ENCODE measurements at regions not wholly inside any gene's neighbourhood (a gene's known extent, or its start where the extent isn't known, plus 50 kb on each side); places are given as distances from the start of the nearest gene placed in this dataset.
"Not testable (repeated sequence)": the region's sequence is repeated elsewhere in the genome, so short reads cannot be mapped to it uniquely, and the experiment has no call there.

DNA sequence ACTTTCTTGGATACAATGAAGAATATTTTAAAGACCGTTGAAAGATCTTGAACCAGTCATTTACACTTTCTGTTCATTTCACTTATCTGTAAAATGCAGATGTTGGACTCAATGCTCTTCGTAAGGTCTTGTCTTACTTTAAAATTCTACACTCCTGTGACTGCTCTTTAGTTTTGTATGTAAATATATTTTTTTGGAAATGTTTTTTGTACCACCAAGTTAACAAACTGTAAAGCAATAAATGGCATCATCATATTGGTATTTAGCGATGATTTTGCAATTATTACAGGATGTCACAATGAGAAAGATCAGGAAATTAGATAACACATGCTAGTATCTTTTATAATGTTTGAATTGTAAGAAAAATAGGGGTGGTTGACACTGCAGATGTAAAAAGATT is 80.8 kb upstream of the GNAQ start:
- Histone ChIP-seq H3K9me2 (ENCODE audit: insufficient read depth) (no peaks in the 10 kb centered on the region), H3K4me1 (ENCODE audit: insufficient read depth) (no peaks in the 10 kb centered on the region), H3K79me2 (ENCODE audit: insufficient read depth) (no peaks in the 10 kb centered on the region), H3K36me3 (ENCODE audit: low read depth) (no peaks in the 10 kb centered on the region), H3K27me3 (replicated peaks; ENCODE audit: insufficient read depth) (no peaks in the 10 kb centered on the region), H3K27ac (no peak overlapping the region), H3K4me2 (ENCODE audit: unreplicated experiment) (no peak overlapping the region), H3K9ac (no peak overlapping the region), H4K20me1 (ENCODE audit: insufficient read depth) (no peaks in the 10 kb centered on the region), H3K4me3 (no peak overlapping the region), H3F3A (ENCODE audit: insufficient read depth) (no peaks in the 10 kb centered on the region), H2AFZ (no peak overlapping the region), H3K9me3 (ENCODE audit: low read depth) (no peaks in the 10 kb centered on the region)
- in situ Hi-C loops (cut with MboI) = no loop called here
- TF ChIP-seq EZH2 (IDR thresholded peaks at IDR 0.05; ENCODE audit: insufficient read depth, poor library complexity, severe bottlenecking) = no peak
- no peak for TF ChIP-seq EZH2phosphoT487 (IDR thresholded peaks at IDR 0.05; ENCODE audit: insufficient read depth, low read depth)
- no peak for DNase-seq
- 58 to 62% methylated on average over 3 of the region's 3 CpGs for WGBS, 2 experiments (ENCODE audit: low coverage in 1 of 2, low lambda C conversion rate in 2 of 2, missing lambda C conversion rate in 2 of 2)

DNA sequence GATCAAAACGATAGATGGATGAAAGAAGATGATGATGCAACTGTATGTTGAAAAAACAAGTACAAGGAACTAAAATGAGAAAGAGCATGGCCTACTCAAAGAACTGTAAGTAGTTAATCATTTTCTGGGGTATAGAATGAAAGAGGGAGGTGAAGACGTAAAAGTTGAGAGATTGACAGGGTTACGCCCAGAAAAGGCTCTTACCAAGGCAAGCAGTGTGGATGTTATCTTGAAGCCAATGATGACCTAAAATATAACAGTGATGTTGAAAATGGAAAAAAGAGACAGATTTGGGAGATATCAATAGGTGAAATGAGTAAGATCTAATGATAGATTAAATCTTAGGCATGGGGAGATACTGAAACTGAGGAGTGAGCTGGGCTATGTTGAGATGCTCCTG is 80.4 kb upstream of the GNAQ start:
- 54 to 64% methylated on average over 3 of the region's 3 CpGs for WGBS, 2 experiments (ENCODE audit: low coverage in 1 of 2, low lambda C conversion rate in 2 of 2, missing lambda C conversion rate in 2 of 2)
- H3K4me3 ChIP-seq = no peak overlapping the region
- no peaks in the 10 kb centered on the region for H3K79me2 ChIP-seq (ENCODE audit: insufficient read depth)
- no peaks in the 10 kb centered on the region for H3K36me3 ChIP-seq (ENCODE audit: low read depth)
- no peak for DNase-seq
- H3K27me3 ChIP-seq (replicated peaks; ENCODE audit: insufficient read depth) = no peaks in the 10 kb centered on the region
- no peaks in the 10 kb centered on the region for H3F3A ChIP-seq (ENCODE audit: insufficient read depth)
- H2AFZ ChIP-seq = no peak overlapping the region
- no peaks in the 10 kb centered on the region for H3K9me2 ChIP-seq (ENCODE audit: insufficient read depth)
- no peaks in the 10 kb centered on the region for H4K20me1 ChIP-seq (ENCODE audit: insufficient read depth)
- no peaks in the 10 kb centered on the region for H3K9me3 ChIP-seq (ENCODE audit: low read depth)
- in situ Hi-C loops (cut with MboI) = no loop called here
- H3K4me1 ChIP-seq (ENCODE audit: insufficient read depth) = no peaks in the 10 kb centered on the region
- no peak overlapping the region for H3K27ac ChIP-seq
- H3K9ac ChIP-seq = no peak overlapping the region
- TF ChIP-seq EZH2phosphoT487 (IDR thresholded peaks at IDR 0.05; ENCODE audit: insufficient read depth, low read depth) (no peak), EZH2 (IDR thresholded peaks at IDR 0.05; ENCODE audit: insufficient read depth, poor library complexity, severe bottlenecking) (no peak)
- no peak overlapping the region for H3K4me2 ChIP-seq (ENCODE audit: unreplicated experiment)

DNA sequence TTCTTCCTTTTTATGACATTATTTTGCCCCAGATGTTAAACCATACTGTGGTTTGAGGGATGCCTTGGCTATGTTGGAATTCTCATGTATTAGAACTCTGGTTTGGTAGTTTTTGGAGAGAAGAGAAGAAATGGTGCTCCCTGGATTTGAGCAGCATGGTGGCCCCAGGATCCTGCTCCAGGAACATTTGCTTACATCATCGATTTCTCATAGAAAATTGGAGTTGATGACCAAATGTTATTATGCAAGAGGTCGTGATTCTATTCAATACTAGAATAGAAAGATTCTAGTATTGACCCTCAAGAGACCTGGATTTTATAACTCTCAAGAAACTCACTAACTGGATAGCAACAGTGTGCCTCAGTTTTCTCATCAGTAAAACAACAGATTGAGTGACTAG is 77.5 kb upstream of the GNAQ start:
- H3K36me3 ChIP-seq (ENCODE audit: low read depth) = no peaks in the 10 kb centered on the region
- H3K4me3 ChIP-seq = no peak overlapping the region
- H3F3A ChIP-seq (ENCODE audit: insufficient read depth) = no peaks in the 10 kb centered on the region
- DNase-seq = no peak
- no peak overlapping the region for H2AFZ ChIP-seq
- in situ Hi-C loops (cut with MboI) = no loop called here
- no peaks in the 10 kb centered on the region for H3K4me1 ChIP-seq (ENCODE audit: insufficient read depth)
- H3K79me2 ChIP-seq (ENCODE audit: insufficient read depth) = no peaks in the 10 kb centered on the region
- no peak overlapping the region for H3K4me2 ChIP-seq (ENCODE audit: unreplicated experiment)
- no peak overlapping the region for H3K9ac ChIP-seq
- H3K27ac ChIP-seq = no peak overlapping the region
- no peaks in the 10 kb centered on the region for H3K9me3 ChIP-seq (ENCODE audit: low read depth)
- no peaks in the 10 kb centered on the region for H4K20me1 ChIP-seq (ENCODE audit: insufficient read depth)
- 0 out of 2 replicates have a peak, but pooled peaks cover 6% of the 10 kb centered on the region for H3K27me3 ChIP-seq (replicated peaks; ENCODE audit: insufficient read depth)
- 24 to 32% methylated on average over 2 of the region's 2 CpGs for WGBS, 2 experiments (ENCODE audit: low coverage in 1 of 2, low lambda C conversion rate in 2 of 2, missing lambda C conversion rate in 2 of 2)
- no peak for TF ChIP-seq EZH2 (IDR thresholded peaks at IDR 0.05; ENCODE audit: insufficient read depth, poor library complexity, severe bottlenecking)
- TF ChIP-seq EZH2phosphoT487 (IDR thresholded peaks at IDR 0.05; ENCODE audit: insufficient read depth, low read depth) = no peak
- H3K9me2 ChIP-seq (ENCODE audit: insufficient read depth) = no peaks in the 10 kb centered on the region

DNA sequence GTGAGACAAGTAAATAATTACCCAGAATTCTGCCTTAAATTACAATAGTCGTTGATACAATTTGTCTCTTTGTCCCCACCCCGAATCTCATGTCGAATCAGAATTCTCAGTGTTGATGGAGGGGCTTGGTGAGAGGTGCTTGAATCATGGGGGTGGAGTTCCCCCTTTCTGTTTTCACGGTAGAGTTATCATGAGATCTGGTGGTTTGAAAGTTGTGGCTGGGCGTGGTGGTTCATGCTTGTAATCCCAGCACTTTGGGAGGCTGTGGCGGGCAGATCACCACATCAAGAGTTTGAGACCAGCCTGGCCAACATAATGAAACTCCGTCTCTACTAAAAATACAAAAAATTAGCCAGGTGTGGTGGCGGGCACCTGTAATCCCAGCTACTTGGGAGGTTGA is 75.0 kb upstream of the GNAQ start:
- H3K4me3 ChIP-seq; DNase-seq; in situ Hi-C loops (cut with MboI); H2AFZ ChIP-seq; H3K36me3 ChIP-seq (ENCODE audit: low read depth); H3K4me2 ChIP-seq (ENCODE audit: unreplicated experiment); H3K9me2 ChIP-seq (ENCODE audit: insufficient read depth); H3K9me3 ChIP-seq (ENCODE audit: low read depth); H3K79me2 ChIP-seq (ENCODE audit: insufficient read depth); H4K20me1 ChIP-seq (ENCODE audit: insufficient read depth); H3K27ac ChIP-seq; H3K9ac ChIP-seq; H3K4me1 ChIP-seq (ENCODE audit: insufficient read depth); H3F3A ChIP-seq (ENCODE audit: insufficient read depth): not testable (repeated sequence)
- WGBS, 2 experiments (ENCODE audit: low coverage in 1 of 2, low lambda C conversion rate in 2 of 2, missing lambda C conversion rate in 2 of 2) = 53 to 63% methylated on average over 8 of the region's 8 CpGs
- H3K27me3 ChIP-seq (replicated peaks; ENCODE audit: insufficient read depth) = 0 out of 2 replicates have a peak, but pooled peaks cover 21% of the 10 kb centered on the region

DNA sequence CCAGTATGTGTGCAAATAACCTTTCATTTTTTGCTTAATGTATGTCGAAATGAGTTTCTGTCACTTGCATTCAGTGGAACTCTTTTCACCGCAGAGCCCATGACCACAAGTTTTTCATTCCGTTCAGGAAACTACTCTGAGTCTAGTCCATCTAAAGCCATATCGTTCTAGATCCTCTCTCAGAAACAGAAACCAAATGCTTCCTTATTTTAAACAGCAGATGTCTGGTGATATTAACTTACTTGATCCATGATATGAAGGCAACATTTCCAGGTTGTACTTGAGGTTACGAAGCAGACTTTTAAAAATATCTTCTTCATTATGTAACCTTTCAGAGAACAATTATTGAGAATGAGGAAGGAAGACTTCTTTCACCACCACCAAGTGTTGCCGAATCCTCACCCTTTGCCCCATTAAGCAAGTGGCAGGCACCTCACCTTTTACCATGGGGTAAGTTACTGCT is 72.4 kb upstream of the GNAQ start:
- no peaks in the 10 kb centered on the region for H3K9me2 ChIP-seq (ENCODE audit: insufficient read depth)
- H3K9ac ChIP-seq = no peak overlapping the region
- no peak overlapping the region for H3K4me2 ChIP-seq (ENCODE audit: unreplicated experiment)
- no peaks in the 10 kb centered on the region for H3F3A ChIP-seq (ENCODE audit: insufficient read depth)
- H3K36me3 ChIP-seq (ENCODE audit: low read depth) = no peaks in the 10 kb centered on the region
- no peak overlapping the region for H3K4me3 ChIP-seq
- no peak overlapping the region for H2AFZ ChIP-seq
- no peak overlapping the region for H3K27ac ChIP-seq
- 0 out of 2 replicates have a peak, but pooled peaks cover 22% of the 10 kb centered on the region for H3K27me3 ChIP-seq (replicated peaks; ENCODE audit: insufficient read depth)
- TF ChIP-seq EZH2 (IDR thresholded peaks at IDR 0.05; ENCODE audit: insufficient read depth, poor library complexity, severe bottlenecking) (no peak), EZH2phosphoT487 (IDR thresholded peaks at IDR 0.05; ENCODE audit: insufficient read depth, low read depth) (no peak)
- DNase-seq = no peak
- 44% methylated on average over 6 of the region's 6 CpGs for WGBS, 2 experiments (ENCODE audit: low coverage in 1 of 2, low lambda C conversion rate in 2 of 2, missing lambda C conversion rate in 2 of 2)
- no peaks in the 10 kb centered on the region for H3K4me1 ChIP-seq (ENCODE audit: insufficient read depth)
- in situ Hi-C loops (cut with MboI) = no loop called here
- no peaks in the 10 kb centered on the region for H3K9me3 ChIP-seq (ENCODE audit: low read depth)
- H3K79me2 ChIP-seq (ENCODE audit: insufficient read depth) = no peaks in the 10 kb centered on the region
- H4K20me1 ChIP-seq (ENCODE audit: insufficient read depth) = no peaks in the 10 kb centered on the region

Data from GM23248 (cell line).